Keratinocyte (primary cell): ENCODE measurements at regions not wholly inside any gene's neighbourhood (a gene's known extent, or its start where the extent isn't known, plus 50 kb on each side); places are given as distances from the start of the nearest gene placed in this dataset.
A peak's percentile ranks its signal among the peaks of the same experiment; 100 is the strongest.

ENCODE experiments used
- DNase-seq: peaks from one replicate; pipeline ENCODE4 v3.0.0-alpha.2; 2011; ENCODE audit warnings: low read depth, missing footprints, low spot score
- FAIRE-seq: peaks from 2 replicates; lab custom pipeline; 2011; peaks lifted over from hg19 to GRCh38; lab: Jason Lieb, UNC
- H2AFZ ChIP-seq: 2 replicates; pipeline ENCODE4 v1.6.0; 2012; ENCODE audit warnings: low read length, control low read depth, inconsistent platforms; ENCODE audit not compliant: control insufficient read depth
- H3K27ac ChIP-seq: 2 replicates; pipeline ENCODE4 v1.5.1; 2011; ENCODE audit warnings: low read length; ENCODE audit not compliant: control insufficient read depth, insufficient read depth
- H3K27me3 ChIP-seq: 3 replicates; pipeline ENCODE4 v1.6.0; 2011; ENCODE audit warnings: low read length; ENCODE audit not compliant: control insufficient read depth, insufficient read depth; ENCODE audit errors: extremely low read depth
- H3K36me3 ChIP-seq, 2 experiments: 2 replicates in 1 of 2; 3 replicates in 1 of 2; pipeline ENCODE4 v1.5.1; 2011; ENCODE audit warnings: low read length in 2 of 2, mild to moderate bottlenecking in 1 of 2; ENCODE audit not compliant: control insufficient read depth in 2 of 2, insufficient read depth in 2 of 2; ENCODE audit errors: extremely low read depth in 1 of 2
- H3K4me1 ChIP-seq: 3 replicates; pipeline ENCODE4 v1.5.1; 2011; ENCODE audit warnings: low read length; ENCODE audit not compliant: control insufficient read depth, insufficient read depth; ENCODE audit errors: extremely low read depth
- H3K4me2 ChIP-seq: 3 replicates; pipeline ENCODE4 v1.6.0; 2011; ENCODE audit warnings: low read depth, low read length; ENCODE audit not compliant: control insufficient read depth, insufficient read depth; ENCODE audit errors: extremely low read depth
- H3K4me3 ChIP-seq, 3 experiments: fragments of 200-600 bp in 1 of 3; sonication (generic) in 1 of 3; 2 replicates in 2 of 3; 3 replicates in 1 of 3; pipeline ENCODE4 v1.5.1; 2011 to 2016; ENCODE audit warnings: low read length in 3 of 3, mild to moderate bottlenecking in 3 of 3, control low read depth in 2 of 3, inconsistent platforms in 1 of 3, low read depth in 1 of 3, mixed read lengths in 1 of 3, mixed run types in 1 of 3, moderate library complexity in 1 of 3; ENCODE audit not compliant: control insufficient read depth in 2 of 3, insufficient read depth in 2 of 3; ENCODE audit errors: extremely low read depth in 1 of 3
- H3K79me2 ChIP-seq: 2 replicates; pipeline ENCODE4 v1.6.0; 2012; ENCODE audit warnings: low read length; ENCODE audit not compliant: control insufficient read depth, insufficient read depth
- H3K9ac ChIP-seq: 3 replicates; pipeline ENCODE4 v1.6.0; 2011; ENCODE audit warnings: low read length; ENCODE audit not compliant: control insufficient read depth, insufficient read depth; ENCODE audit errors: extremely low read depth
- H3K9me1 ChIP-seq: 3 replicates; pipeline ENCODE4 v1.6.0; 2011; ENCODE audit warnings: low read length; ENCODE audit not compliant: control insufficient read depth, insufficient read depth; ENCODE audit errors: extremely low read depth
- H3K9me3 ChIP-seq: 2 replicates; pipeline ENCODE4 v1.5.1; 2012; ENCODE audit warnings: low read depth, low read length; ENCODE audit not compliant: control insufficient read depth
- H4K20me1 ChIP-seq: 3 replicates; pipeline ENCODE4 v1.6.0; 2011; ENCODE audit warnings: low read length; ENCODE audit not compliant: control insufficient read depth, insufficient read depth; ENCODE audit errors: extremely low read depth
- CTCF ChIP-seq, 3 experiments: IDR thresholded peaks in 1 of 3; conservative IDR thresholded peaks in 1 of 3; optimal IDR thresholded peaks in 1 of 3; 2 replicates in 2 of 3; 3 replicates in 1 of 3; pipeline versions ENCODE3 to v1.5.1; 2011; ENCODE audit warnings: low read length in 3 of 3, mild to moderate bottlenecking in 3 of 3, moderate library complexity in 2 of 3, control low read depth in 1 of 3, inconsistent platforms in 1 of 3; ENCODE audit not compliant: insufficient read depth in 2 of 3; ENCODE audit errors: extremely low read depth in 1 of 3
- EZH2 ChIP-seq: IDR thresholded peaks from one replicate; pipeline ENCODE4 v1.6.1; 2012; ENCODE audit warnings: inconsistent platforms, mild to moderate bottlenecking, low read length, moderate library complexity
- dilution Hi-C: fragments of 300-500 bp; cut with MboI; formaldehyde crosslinking; loops from one replicate; pipeline ENCODE4 v1.7.0; 2020; ENCODE audit warnings: low sequenced_read_pairs; ENCODE audit not compliant: extremely low pct_ligation_motif_present

GRCh38 chr14:71474301-71475265 is 457.6 kb upstream of the RGS6 start:
- dilution Hi-C loops, result no loop called here
- H3K79me2 ChIP-seq, result peaks cover 23% of the 10 kb centered on the region

GRCh38 chr14:71475916-71476315 is 456.3 kb upstream of the RGS6 start:
- Histone ChIP-seq H3K9ac (no peak overlapping the region), H3K9me3 (no peaks in the 10 kb centered on the region), H2AFZ (no peak overlapping the region), H3K27ac (no peak overlapping the region), H3K9me1 (peaks cover 3% of the 10 kb centered on the region), H4K20me1 (no peaks in the 10 kb centered on the region), H3K27me3 (no peaks in the 10 kb centered on the region), H3K79me2 (peaks cover 23% of the 10 kb centered on the region), H3K36me3 (peaks cover 0 to 4% of the 10 kb centered on the region in 2 experiments), H3K4me1 (peaks cover 28% of the 10 kb centered on the region), H3K4me2 (no peak overlapping the region), H3K4me3 (no peak overlapping the region)
- no peak for DNase-seq
- TF ChIP-seq CTCF (optimal IDR thresholded peaks at IDR 0.05 in 1 of 3, IDR thresholded peaks at IDR 0.05 in 1 of 3, conservative IDR thresholded peaks at IDR 0.05 in 1 of 3; ENCODE audit: extremely low read depth in 1 of 3, insufficient read depth in 2 of 3, low read length in 3 of 3) (no peak), EZH2 (no peak)
- FAIRE-seq, result no peak
- dilution Hi-C loops, result no loop called here

More at GRCh38 chr14:71474301-71475265, 457.6 kb upstream of the RGS6 start:
- no peak overlapping the region for H2AFZ ChIP-seq
- DNase-seq (no peak), FAIRE-seq (no peak)
- H3K9me1 ChIP-seq, result peaks cover 3% of the 10 kb centered on the region
- no peak for TF ChIP-seq CTCF (optimal IDR thresholded peaks at IDR 0.05 in 1 of 3, IDR thresholded peaks at IDR 0.05 in 1 of 3, conservative IDR thresholded peaks at IDR 0.05 in 1 of 3; ENCODE audit: extremely low read depth in 1 of 3, insufficient read depth in 2 of 3, low read length in 3 of 3)
- TF ChIP-seq EZH2, result no peak
- H3K4me2 ChIP-seq, result peak overlapping the region; percentile 69
- H3K27me3 ChIP-seq, result no peaks in the 10 kb centered on the region
- peak overlapping the region; percentile 6 for H3K27ac ChIP-seq
- no peak overlapping the region for H3K9ac ChIP-seq
- peaks cover 0 to 4% of the 10 kb centered on the region in 2 experiments for H3K36me3 ChIP-seq
- peaks cover 28% of the 10 kb centered on the region for H3K4me1 ChIP-seq
- no peaks in the 10 kb centered on the region for H3K9me3 ChIP-seq
- peak overlapping the region in 1 of 3 experiments; percentile 9 for H3K4me3 ChIP-seq
- no peaks in the 10 kb centered on the region for H4K20me1 ChIP-seq
